HG02798 (cell line): ENCODE measurements at regions not wholly inside any gene's neighbourhood (a gene's known extent, or its start where the extent isn't known, plus 50 kb on each side); places are given as distances from the start of the nearest gene placed in this dataset.

ENCODE experiments used
- ATAC-seq: cut with Tn5 transposase; IDR thresholded peaks from one replicate; pipeline ENCODE4 v1.9.1; 2021; ENCODE audit warnings: mild to moderate bottlenecking; ENCODE audit not compliant: unreplicated experiment, poor library complexity

GRCh38 chr17:33750943-33751701 lies 458.0 kb upstream of the ASIC2 start:
- ATAC-seq = no peak

- ATAC-seq = no peak
These were observed 458.6 kb upstream of the ASIC2 start for GRCh38 chr17:33751702-33752065.

- ATAC-seq = no peak
These were observed 460.4 kb upstream of the ASIC2 start for GRCh38 chr17:33753452-33753851.

GRCh38 chr17:33756021-33756420 lies 462.9 kb upstream of the ASIC2 start:
- ATAC-seq = no peak

GRCh38 chr17:33765871-33766270 lies 472.8 kb upstream of the ASIC2 start:
- ATAC-seq = no peak

GRCh38 chr17:33766721-33767120 lies 473.6 kb upstream of the ASIC2 start:
- no peak for ATAC-seq

- ATAC-seq = no peak
These were observed 476.0 kb upstream of the ASIC2 start for GRCh38 chr17:33769066-33769465.

- no peak for ATAC-seq
These were observed 478.8 kb upstream of the CCL2 start for GRCh38 chr17:33776304-33776703.

GRCh38 chr17:33776903-33777302 lies 478.2 kb upstream of the CCL2 start:
- ATAC-seq = no peak

GRCh38 chr17:33777674-33778073 lies 477.4 kb upstream of the CCL2 start:
- ATAC-seq = no peak

GRCh38 chr17:33778505-33779233 lies 476.4 kb upstream of the CCL2 start:
- ATAC-seq = no peak

GRCh38 chr17:33779234-33779591 lies 475.9 kb upstream of the CCL2 start:
- ATAC-seq = no peak

- no peak for ATAC-seq
These were observed 469.8 kb upstream of the CCL2 start for GRCh38 chr17:33785281-33785680.

GRCh38 chr17:33786478-33786877 lies 468.6 kb upstream of the CCL2 start:
- ATAC-seq = no peak

- no peak for ATAC-seq
These were observed 465.4 kb upstream of the CCL2 start for GRCh38 chr17:33789658-33790057.

GRCh38 chr17:33797181-33797580 lies 457.9 kb upstream of the CCL2 start:
- no peak for ATAC-seq

GRCh38 chr17:33798308-33798707 lies 456.8 kb upstream of the CCL2 start:
- no peak for ATAC-seq

GRCh38 chr17:33802349-33803198 lies 452.5 kb upstream of the CCL2 start:
- no peak for ATAC-seq

GRCh38 chr17:33803199-33803685 lies 451.8 kb upstream of the CCL2 start:
- no peak for ATAC-seq

- no peak for ATAC-seq
These were observed 451.4 kb upstream of the CCL2 start for GRCh38 chr17:33803686-33804085.

- ATAC-seq = no peak
These were observed 450.7 kb upstream of the CCL2 start for GRCh38 chr17:33804401-33804800.
